ENCODE measurements at regions not wholly inside any gene's neighbourhood (a gene's known extent, or its start where the extent isn't known, plus 50 kb on each side); places are given as distances from the start of the nearest gene placed in this dataset.

GRCh38 chr6:125568609-125569008 lies 180.8 kb upstream of the HEY2 start:
- TF ChIP-seq, protein P1, sequence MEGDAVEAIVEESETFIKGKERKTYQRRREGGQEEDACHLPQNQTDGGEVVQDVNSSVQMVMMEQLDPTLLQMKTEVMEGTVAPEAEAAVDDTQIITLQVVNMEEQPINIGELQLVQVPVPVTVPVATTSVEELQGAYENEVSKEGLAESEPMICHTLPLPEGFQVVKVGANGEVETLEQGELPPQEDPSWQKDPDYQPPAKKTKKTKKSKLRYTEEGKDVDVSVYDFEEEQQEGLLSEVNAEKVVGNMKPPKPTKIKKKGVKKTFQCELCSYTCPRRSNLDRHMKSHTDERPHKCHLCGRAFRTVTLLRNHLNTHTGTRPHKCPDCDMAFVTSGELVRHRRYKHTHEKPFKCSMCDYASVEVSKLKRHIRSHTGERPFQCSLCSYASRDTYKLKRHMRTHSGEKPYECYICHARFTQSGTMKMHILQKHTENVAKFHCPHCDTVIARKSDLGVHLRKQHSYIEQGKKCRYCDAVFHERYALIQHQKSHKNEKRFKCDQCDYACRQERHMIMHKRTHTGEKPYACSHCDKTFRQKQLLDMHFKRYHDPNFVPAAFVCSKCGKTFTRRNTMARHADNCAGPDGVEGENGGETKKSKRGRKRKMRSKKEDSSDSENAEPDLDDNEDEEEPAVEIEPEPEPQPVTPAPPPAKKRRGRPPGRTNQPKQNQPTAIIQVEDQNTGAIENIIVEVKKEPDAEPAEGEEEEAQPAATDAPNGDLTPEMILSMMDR (IDR thresholded peaks at IDR 0.05): no peak
- TF ChIP-seq SIN3A (IDR thresholded peaks at IDR 0.05; ENCODE audit: borderline replicate concordance, insufficient read depth, low read depth, low read length): no peak
- TF ChIP-seq, protein P2, sequence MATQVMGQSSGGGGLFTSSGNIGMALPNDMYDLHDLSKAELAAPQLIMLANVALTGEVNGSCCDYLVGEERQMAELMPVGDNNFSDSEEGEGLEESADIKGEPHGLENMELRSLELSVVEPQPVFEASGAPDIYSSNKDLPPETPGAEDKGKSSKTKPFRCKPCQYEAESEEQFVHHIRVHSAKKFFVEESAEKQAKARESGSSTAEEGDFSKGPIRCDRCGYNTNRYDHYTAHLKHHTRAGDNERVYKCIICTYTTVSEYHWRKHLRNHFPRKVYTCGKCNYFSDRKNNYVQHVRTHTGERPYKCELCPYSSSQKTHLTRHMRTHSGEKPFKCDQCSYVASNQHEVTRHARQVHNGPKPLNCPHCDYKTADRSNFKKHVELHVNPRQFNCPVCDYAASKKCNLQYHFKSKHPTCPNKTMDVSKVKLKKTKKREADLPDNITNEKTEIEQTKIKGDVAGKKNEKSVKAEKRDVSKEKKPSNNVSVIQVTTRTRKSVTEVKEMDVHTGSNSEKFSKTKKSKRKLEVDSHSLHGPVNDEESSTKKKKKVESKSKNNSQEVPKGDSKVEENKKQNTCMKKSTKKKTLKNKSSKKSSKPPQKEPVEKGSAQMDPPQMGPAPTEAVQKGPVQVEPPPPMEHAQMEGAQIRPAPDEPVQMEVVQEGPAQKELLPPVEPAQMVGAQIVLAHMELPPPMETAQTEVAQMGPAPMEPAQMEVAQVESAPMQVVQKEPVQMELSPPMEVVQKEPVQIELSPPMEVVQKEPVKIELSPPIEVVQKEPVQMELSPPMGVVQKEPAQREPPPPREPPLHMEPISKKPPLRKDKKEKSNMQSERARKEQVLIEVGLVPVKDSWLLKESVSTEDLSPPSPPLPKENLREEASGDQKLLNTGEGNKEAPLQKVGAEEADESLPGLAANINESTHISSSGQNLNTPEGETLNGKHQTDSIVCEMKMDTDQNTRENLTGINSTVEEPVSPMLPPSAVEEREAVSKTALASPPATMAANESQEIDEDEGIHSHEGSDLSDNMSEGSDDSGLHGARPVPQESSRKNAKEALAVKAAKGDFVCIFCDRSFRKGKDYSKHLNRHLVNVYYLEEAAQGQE (IDR thresholded peaks at IDR 0.05; ENCODE audit: insufficient read depth in 1 of 2, low read depth in 2 of 2, low read length in 1 of 2): no peak
- TF ChIP-seq POLR2AphosphoS5 (IDR thresholded peaks at IDR 0.05; ENCODE audit: low read depth, low read length): no peak
